Kidney (tissue), 13 donors: ENCODE measurements at regions not wholly inside any gene's neighbourhood (a gene's known extent, or its start where the extent isn't known, plus 50 kb on each side); places are given as distances from the start of the nearest gene placed in this dataset.

Experiments
- DNase-seq, 5 donors: peaks; one replicate each; pipeline ENCODE4 v3.0.0-alpha.2; 2013 to 2020
- FAIRE-seq: peaks from 2 replicates; lab custom pipeline; 2012; peaks lifted over from hg19 to GRCh38; lab: Jason Lieb, UNC
- H3K27ac ChIP-seq, 2 donors: one replicate each; pipeline ENCODE4 v1.7.0; 2013; ENCODE audit warnings: low read depth in 2 of 2, low read length in 2 of 2, inconsistent platforms in 1 of 2
- H3K27me3 ChIP-seq: one replicate; pipeline ENCODE4 v1.7.1; 2013; ENCODE audit warnings: low read length, inconsistent platforms; ENCODE audit not compliant: control insufficient read depth, insufficient read depth
- H3K36me3 ChIP-seq, 3 donors: one replicate each; pipeline versions ENCODE4 v1.7.0 to v1.7.1; 2013; ENCODE audit warnings: low read length in 3 of 3, control low read depth in 1 of 3, inconsistent platforms in 1 of 3; ENCODE audit not compliant: insufficient read depth in 3 of 3, control insufficient read depth in 2 of 3
- H3K4me1 ChIP-seq, 3 donors: one replicate each; pipeline versions ENCODE4 v1.7.0 to v1.7.1; 2013; ENCODE audit warnings: low read length in 3 of 3, inconsistent platforms in 1 of 3, low read depth in 1 of 3; ENCODE audit not compliant: control insufficient read depth in 2 of 3, insufficient read depth in 2 of 3
- H3K4me3 ChIP-seq, 3 donors: one replicate each; pipeline versions ENCODE4 v1.7.0 to v1.8.1; 2013; ENCODE audit warnings: low read length in 3 of 3, control low read depth in 1 of 3, inconsistent platforms in 1 of 3
- H3K9ac ChIP-seq, 3 donors: one replicate each; pipeline versions ENCODE4 v1.7.0 to v1.7.1; 2013; ENCODE audit warnings: low read length in 3 of 3, control low read depth in 1 of 3, inconsistent platforms in 1 of 3
- H3K9me3 ChIP-seq, 3 donors: one replicate each; pipeline versions ENCODE4 v1.7.0 to v1.7.1; 2013; ENCODE audit warnings: low read length in 3 of 3, control low read depth in 1 of 3, inconsistent platforms in 1 of 3; ENCODE audit not compliant: control insufficient read depth in 2 of 3, insufficient read depth in 1 of 3
- CTCF ChIP-seq: IDR thresholded peaks from 3 replicates; pipeline ENCODE4 v1.5.1; 2012; ENCODE audit warnings: mild to moderate bottlenecking, moderate library complexity, borderline replicate concordance; ENCODE audit not compliant: insufficient read depth; ENCODE audit errors: extremely low read depth
- intact Hi-C: fragments of 100-400 bp; cut with DNase I; formaldehyde crosslinking; loops from one replicate; pipeline ENCODE4 v1.11.1; 2022
- donor health status: control.
- donor health status: control.
- donor health status: control.
- donor health status: control.
- donor health status: control.
- donor health status: DM: yes; HTN: yes; CAD: no.
- donor health status: Normal renal cell carcinoma (clear cell type).

DNA sequence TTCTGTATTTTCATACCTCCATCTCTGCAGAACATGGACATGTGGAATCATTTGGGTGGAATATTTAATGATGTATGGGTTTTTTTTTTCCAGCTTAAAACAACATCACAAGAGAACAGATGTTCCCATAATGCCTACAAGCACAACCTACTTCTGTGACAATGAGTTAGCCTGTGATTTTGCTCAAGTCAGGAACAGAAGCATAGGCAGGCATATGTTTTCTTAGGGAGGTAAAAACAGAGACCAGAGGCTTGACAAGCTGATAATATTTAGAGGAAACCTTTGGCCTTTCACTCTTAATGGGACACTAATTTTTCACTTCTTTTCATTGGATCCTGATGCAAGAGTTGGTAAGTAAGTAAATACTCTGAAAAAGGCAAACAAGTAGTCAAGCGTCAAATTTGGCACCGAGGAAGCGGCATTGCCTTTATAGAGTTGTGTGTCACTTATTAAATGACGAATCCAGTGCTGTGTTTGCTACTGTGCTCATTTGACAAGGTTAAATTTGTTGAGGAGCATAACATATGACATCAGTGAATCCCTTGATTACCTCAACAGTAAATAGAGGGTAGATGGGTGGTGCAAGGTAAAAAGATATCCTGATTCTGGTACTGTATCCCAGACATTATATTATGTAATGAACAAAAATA lies 66.7 kb upstream of the RBMS3 start:
- Histone ChIP-seq H3K9ac (no peak overlapping the region), H3K27me3 (no peaks in the 10 kb centered on the region), H3K4me1 (no peaks in the 10 kb centered on the region), H3K4me3 (no peak overlapping the region), H3K36me3 (no peaks in the 10 kb centered on the region), H3K9me3 (no peaks in the 10 kb centered on the region), H3K27ac (no peak overlapping the region)
- FAIRE-seq (no peak), DNase-seq (no peak)
- no peak for TF ChIP-seq CTCF
- intact Hi-C loops, result no loop called here

DNA sequence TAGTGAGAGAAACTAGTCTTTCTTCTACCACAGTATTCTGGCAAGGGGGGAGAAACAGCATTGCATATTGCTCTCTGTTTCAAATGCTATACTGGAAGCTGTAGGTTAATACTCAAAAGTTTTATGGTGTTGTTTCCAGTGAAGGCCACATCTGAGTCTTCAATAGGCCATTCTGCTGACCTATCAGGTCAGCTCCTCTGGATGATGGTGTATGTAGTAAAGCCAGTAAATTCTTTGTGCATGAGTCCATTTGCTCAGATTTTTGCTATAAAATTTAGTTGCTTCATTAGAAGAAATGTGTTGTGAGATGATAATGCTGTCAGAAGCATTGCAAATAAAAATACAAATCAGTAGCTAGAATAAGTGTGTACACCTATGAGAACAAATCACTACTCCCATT lies 64.9 kb upstream of the RBMS3 start:
- intact Hi-C loops, result no loop called here

GRCh38 chr3:29226706-29227105 lies 54.2 kb upstream of the RBMS3 start:
- no peak overlapping the region for H3K9ac ChIP-seq
- DNase-seq, result peak in 2 of 5 donors; percentile 24 to 42
- H3K36me3 ChIP-seq, result no peaks in the 10 kb centered on the region
- H3K4me3 ChIP-seq, result no peak overlapping the region
- H3K9me3 ChIP-seq, result no peaks in the 10 kb centered on the region
- no peak overlapping the region for H3K27ac ChIP-seq
- FAIRE-seq, result no peak
- no peaks in the 10 kb centered on the region for H3K4me1 ChIP-seq
- TF ChIP-seq CTCF, result no peak
- H3K27me3 ChIP-seq, result no peaks in the 10 kb centered on the region
- intact Hi-C loops, result no loop called here

More for the DNA sequence above, 64.9 kb upstream of the RBMS3 start:
- no peaks in the 10 kb centered on the region for H3K36me3 ChIP-seq
- no peaks in the 10 kb centered on the region for H3K4me1 ChIP-seq
- no peaks in the 10 kb centered on the region for H3K9me3 ChIP-seq
- no peak for TF ChIP-seq CTCF
- no peak overlapping the region for H3K27ac ChIP-seq
- no peak for FAIRE-seq
- H3K9ac ChIP-seq, result no peak overlapping the region
- no peak for DNase-seq
- H3K27me3 ChIP-seq, result no peaks in the 10 kb centered on the region
- H3K4me3 ChIP-seq, result no peak overlapping the region

GRCh38 chr3:29227307-29227706 lies 53.6 kb upstream of the RBMS3 start:
- H3K36me3 ChIP-seq, result no peaks in the 10 kb centered on the region
- H3K9me3 ChIP-seq, result no peaks in the 10 kb centered on the region
- DNase-seq (no peak), FAIRE-seq (no peak)
- no peak overlapping the region for H3K4me3 ChIP-seq
- H3K27me3 ChIP-seq, result no peaks in the 10 kb centered on the region
- no peak for TF ChIP-seq CTCF
- intact Hi-C loops, result no loop called here
- no peak overlapping the region for H3K9ac ChIP-seq
- H3K27ac ChIP-seq, result no peak overlapping the region
- H3K4me1 ChIP-seq, result no peaks in the 10 kb centered on the region
